ENCODE measurements at regions not wholly inside any gene's neighbourhood (a gene's known extent, or its start where the extent isn't known, plus 50 kb on each side); places are given as distances from the start of the nearest gene placed in this dataset.

- TF ChIP-seq CTCF (conservative IDR thresholded peaks at IDR 0.05; ENCODE audit: low read depth in 2 of 2) (no peak), JUNB (IDR thresholded peaks at IDR 0.05; ENCODE audit: unreplicated experiment) (no peak), POLR2AphosphoS5 (IDR thresholded peaks at IDR 0.05; ENCODE audit: low read depth) (no peak)
- TF ChIP-seq, protein P1, sequence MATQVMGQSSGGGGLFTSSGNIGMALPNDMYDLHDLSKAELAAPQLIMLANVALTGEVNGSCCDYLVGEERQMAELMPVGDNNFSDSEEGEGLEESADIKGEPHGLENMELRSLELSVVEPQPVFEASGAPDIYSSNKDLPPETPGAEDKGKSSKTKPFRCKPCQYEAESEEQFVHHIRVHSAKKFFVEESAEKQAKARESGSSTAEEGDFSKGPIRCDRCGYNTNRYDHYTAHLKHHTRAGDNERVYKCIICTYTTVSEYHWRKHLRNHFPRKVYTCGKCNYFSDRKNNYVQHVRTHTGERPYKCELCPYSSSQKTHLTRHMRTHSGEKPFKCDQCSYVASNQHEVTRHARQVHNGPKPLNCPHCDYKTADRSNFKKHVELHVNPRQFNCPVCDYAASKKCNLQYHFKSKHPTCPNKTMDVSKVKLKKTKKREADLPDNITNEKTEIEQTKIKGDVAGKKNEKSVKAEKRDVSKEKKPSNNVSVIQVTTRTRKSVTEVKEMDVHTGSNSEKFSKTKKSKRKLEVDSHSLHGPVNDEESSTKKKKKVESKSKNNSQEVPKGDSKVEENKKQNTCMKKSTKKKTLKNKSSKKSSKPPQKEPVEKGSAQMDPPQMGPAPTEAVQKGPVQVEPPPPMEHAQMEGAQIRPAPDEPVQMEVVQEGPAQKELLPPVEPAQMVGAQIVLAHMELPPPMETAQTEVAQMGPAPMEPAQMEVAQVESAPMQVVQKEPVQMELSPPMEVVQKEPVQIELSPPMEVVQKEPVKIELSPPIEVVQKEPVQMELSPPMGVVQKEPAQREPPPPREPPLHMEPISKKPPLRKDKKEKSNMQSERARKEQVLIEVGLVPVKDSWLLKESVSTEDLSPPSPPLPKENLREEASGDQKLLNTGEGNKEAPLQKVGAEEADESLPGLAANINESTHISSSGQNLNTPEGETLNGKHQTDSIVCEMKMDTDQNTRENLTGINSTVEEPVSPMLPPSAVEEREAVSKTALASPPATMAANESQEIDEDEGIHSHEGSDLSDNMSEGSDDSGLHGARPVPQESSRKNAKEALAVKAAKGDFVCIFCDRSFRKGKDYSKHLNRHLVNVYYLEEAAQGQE (IDR thresholded peaks at IDR 0.05; ENCODE audit: unreplicated experiment) = no peak
Observed at GRCh38 chr7:49151146-49151545, 226.8 kb downstream of the CDC14C start.

Data from GM23338 (cell line).